ENCODE measurements at regions not wholly inside any gene's neighbourhood (a gene's known extent, or its start where the extent isn't known, plus 50 kb on each side); places are given as distances from the start of the nearest gene placed in this dataset.

- Mint-ChIP-seq H3K4me1 (no peaks in the 10 kb centered on the region), H3K27ac (no peak overlapping the region), H3K4me3 (no peak overlapping the region), H3K27me3 (peaks cover 37% of the 10 kb centered on the region), H3K9me3 (ENCODE audit: insufficient read depth) (no peaks in the 10 kb centered on the region)
- Histone ChIP-seq H3K36me3 (replicated peaks in 1 of 2; ENCODE audit: control extremely low read depth in 1 of 2, control insufficient read depth in 1 of 2, extremely low read depth in 1 of 2, insufficient read depth in 2 of 2, low read length in 1 of 2) (no peaks in the 10 kb centered on the region), H3K27me3 (replicated peaks in 1 of 4; ENCODE audit: control extremely low read depth in 1 of 4, control insufficient read depth in 3 of 4, insufficient read depth in 4 of 4, low read length in 3 of 4) (peaks cover 0 to 7% (median 0%) of the 10 kb centered on the region in 4 experiments), H3K27ac (ENCODE audit: low read length in 2 of 2) (no peak overlapping the region), H4K20me1 (ENCODE audit: control insufficient read depth, insufficient read depth, low read length, poor library complexity, severe bottlenecking) (no peaks in the 10 kb centered on the region), H3K9me3 (ENCODE audit: control extremely low read depth in 1 of 3, control insufficient read depth in 2 of 3, insufficient read depth in 1 of 3, low read length in 2 of 3) (peaks cover 0 to 3% (median 0%) of the 10 kb centered on the region in 3 donors), H3K4me1 (ENCODE audit: control insufficient read depth in 2 of 2, insufficient read depth in 2 of 2, low read length in 2 of 2) (no peaks in the 10 kb centered on the region), H3K9ac (ENCODE audit: low read length) (no peak overlapping the region), H3K79me2 (ENCODE audit: control insufficient read depth, insufficient read depth, low read length) (no peaks in the 10 kb centered on the region), H3K4me3 (ENCODE audit: control extremely low read depth in 1 of 5, extremely low read depth in 1 of 5, insufficient read depth in 1 of 5, low read depth in 2 of 5, low read length in 4 of 5) (no peak overlapping the region), H3K4me2 (replicated peaks; ENCODE audit: low read depth, low read length, poor library complexity, severe bottlenecking) (no peak overlapping the region), H2AFZ (ENCODE audit: insufficient read depth, low read depth, low read length, poor library complexity, severe bottlenecking) (no peak overlapping the region)
- TF ChIP-seq EZH2 (IDR thresholded peaks at IDR 0.05; ENCODE audit: borderline replicate concordance, insufficient read depth, low read depth, low read length, poor library complexity, severe bottlenecking): no peak
- TF ChIP-seq CTCF (IDR thresholded peaks at IDR 0.05): no peak
- 87% methylated on average over 7 of the region's 7 CpGs for WGBS (ENCODE audit: insufficient coverage)
- intact Hi-C loops (cut with micrococcal nuclease): no loop called here
- no peak for ATAC-seq (ENCODE audit: low read depth)
- ChIA-PET POLR2A (no interaction called here), CTCF (no interaction called here)
- DNase-seq: no peak
These were observed 108.0 kb upstream of the ALX4 start for GRCh38 chr11:44417731-44418455.

- H3K4me1 ChIP-seq (ENCODE audit: control insufficient read depth in 2 of 2, insufficient read depth in 2 of 2, low read length in 2 of 2): no peaks in the 10 kb centered on the region
- H3K36me3 ChIP-seq (replicated peaks in 1 of 2; ENCODE audit: control extremely low read depth in 1 of 2, control insufficient read depth in 1 of 2, extremely low read depth in 1 of 2, insufficient read depth in 2 of 2, low read length in 1 of 2): no peaks in the 10 kb centered on the region
- TF ChIP-seq CTCF (IDR thresholded peaks at IDR 0.05): no peak
- TF ChIP-seq EZH2 (IDR thresholded peaks at IDR 0.05; ENCODE audit: borderline replicate concordance, insufficient read depth, low read depth, low read length, poor library complexity, severe bottlenecking): no peak
- no peak overlapping the region for H3K4me3 Mint-ChIP-seq
- H3K27ac Mint-ChIP-seq: no peak overlapping the region
- POLR2A ChIA-PET: no interaction called here
- WGBS (ENCODE audit: insufficient coverage): 100% methylated on average over 3 of the region's 7 CpGs
- no peak overlapping the region for H2AFZ ChIP-seq (ENCODE audit: insufficient read depth, low read depth, low read length, poor library complexity, severe bottlenecking)
- H3K27me3 Mint-ChIP-seq: peaks cover 43% of the 10 kb centered on the region
- no peak for DNase-seq
- no peak overlapping the region for H3K27ac ChIP-seq (ENCODE audit: low read length in 2 of 2)
- H4K20me1 ChIP-seq (ENCODE audit: control insufficient read depth, insufficient read depth, low read length, poor library complexity, severe bottlenecking): no peaks in the 10 kb centered on the region
- H3K9me3 Mint-ChIP-seq (ENCODE audit: insufficient read depth): no peaks in the 10 kb centered on the region
- H3K27me3 ChIP-seq (replicated peaks in 1 of 4; ENCODE audit: control extremely low read depth in 1 of 4, control insufficient read depth in 3 of 4, insufficient read depth in 4 of 4, low read length in 3 of 4): peaks cover 0 to 7% (median 0%) of the 10 kb centered on the region in 4 experiments
- ATAC-seq (ENCODE audit: low read depth): no peak
- peaks cover 0 to 3% (median 0%) of the 10 kb centered on the region in 3 donors for H3K9me3 ChIP-seq (ENCODE audit: control extremely low read depth in 1 of 3, control insufficient read depth in 2 of 3, insufficient read depth in 1 of 3, low read length in 2 of 3)
- H3K4me1 Mint-ChIP-seq: no peaks in the 10 kb centered on the region
- H3K4me3 ChIP-seq (ENCODE audit: control extremely low read depth in 1 of 5, extremely low read depth in 1 of 5, insufficient read depth in 1 of 5, low read depth in 2 of 5, low read length in 4 of 5): no peak overlapping the region
- CTCF ChIA-PET: no interaction called here
- H3K4me2 ChIP-seq (replicated peaks; ENCODE audit: low read depth, low read length, poor library complexity, severe bottlenecking): no peak overlapping the region
- H3K9ac ChIP-seq (ENCODE audit: low read length): no peak overlapping the region
- no peaks in the 10 kb centered on the region for H3K79me2 ChIP-seq (ENCODE audit: control insufficient read depth, insufficient read depth, low read length)
- intact Hi-C loops (cut with micrococcal nuclease): no loop called here
These were observed 108.5 kb upstream of the ALX4 start for GRCh38 chr11:44418456-44418830.
